Parathyroid adenoma (tissue), 2 donors: ENCODE measurements at regions not wholly inside any gene's neighbourhood (a gene's known extent, or its start where the extent isn't known, plus 50 kb on each side); places are given as distances from the start of the nearest gene placed in this dataset.

Experiments
- H2AFZ ChIP-seq: fragments of 300-600 bp; sonication (generic); one replicate; pipeline ENCODE4 v1.7.0; 2017; ENCODE audit warnings: antibody characterized with exemption, mild to moderate bottlenecking
- H3K27ac ChIP-seq: fragments of 300-600 bp; sonication (generic); one replicate; pipeline ENCODE4 v1.7.0; 2017
- H3K27me3 ChIP-seq: fragments of 300-600 bp; sonication (generic); one replicate; pipeline ENCODE4 v1.7.0; 2017; ENCODE audit warnings: low read length; ENCODE audit not compliant: control insufficient read depth, insufficient read depth
- H3K36me3 ChIP-seq: fragments of 300-600 bp; sonication (generic); one replicate; pipeline ENCODE4 v1.7.0; 2017; ENCODE audit warnings: low read length; ENCODE audit not compliant: control insufficient read depth, insufficient read depth
- H3K4me1 ChIP-seq: fragments of 300-600 bp; sonication (generic); one replicate; pipeline ENCODE4 v1.7.0; 2017; ENCODE audit warnings: control low read depth
- H3K4me2 ChIP-seq: fragments of 300-600 bp; sonication (generic); one replicate; pipeline ENCODE4 v1.7.0; 2017; ENCODE audit warnings: low read length
- H3K4me3 ChIP-seq: fragments of 300-600 bp; sonication (generic); one replicate; pipeline ENCODE4 v1.7.0; 2017; ENCODE audit warnings: low read depth, low read length
- H3K79me2 ChIP-seq: fragments of 300-600 bp; sonication (generic); one replicate; pipeline ENCODE4 v1.7.0; 2017; ENCODE audit warnings: control low read depth
- H3K9ac ChIP-seq: fragments of 300-600 bp; sonication (generic); one replicate; pipeline ENCODE4 v1.7.0; 2017; ENCODE audit warnings: mild to moderate bottlenecking
- H3K9me3 ChIP-seq: fragments of 300-600 bp; sonication (generic); one replicate; pipeline ENCODE4 v1.7.0; 2017; ENCODE audit warnings: low read length; ENCODE audit not compliant: control insufficient read depth
- TF ChIP-seq, protein P1 (sequence below): fragments of 300-600 bp; sonication (generic); IDR thresholded peaks from one replicate; pipeline ENCODE4 v1.7.0; 2017; ENCODE audit warnings: antibody characterized with exemption, mild to moderate bottlenecking
- donor health status: primary hyperparathyroidism.

DNA sequence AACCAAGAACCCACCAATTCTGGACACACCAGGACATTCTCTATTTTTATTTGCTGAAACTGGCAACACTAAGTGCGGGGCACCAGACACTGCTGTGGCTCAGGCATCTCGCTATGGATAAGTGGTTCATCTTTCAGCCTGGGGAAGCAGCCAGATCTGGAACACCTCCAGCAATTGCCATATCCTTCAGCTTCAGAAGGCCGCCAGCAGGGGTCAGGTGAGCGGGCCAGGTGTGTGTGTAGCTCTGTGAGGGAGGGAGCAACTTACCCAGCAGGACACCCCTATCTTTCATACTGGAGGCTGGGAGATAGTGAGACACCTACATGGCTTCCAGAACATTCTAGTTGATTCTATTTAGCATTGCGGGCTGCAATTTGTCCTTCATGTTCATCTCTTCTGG is 57.0 kb upstream of the GBA3 start:
- Histone ChIP-seq H3K4me2 (no peak overlapping the region), H3K27ac (no peak overlapping the region), H2AFZ (no peak overlapping the region), H3K9ac (no peak overlapping the region), H3K36me3 (no peaks in the 10 kb centered on the region), H3K4me3 (no peak overlapping the region), H3K79me2 (no peaks in the 10 kb centered on the region), H3K4me1 (no peaks in the 10 kb centered on the region), H3K27me3 (no peaks in the 10 kb centered on the region), H3K9me3 (no peaks in the 10 kb centered on the region)
- TF ChIP-seq, protein P1, sequence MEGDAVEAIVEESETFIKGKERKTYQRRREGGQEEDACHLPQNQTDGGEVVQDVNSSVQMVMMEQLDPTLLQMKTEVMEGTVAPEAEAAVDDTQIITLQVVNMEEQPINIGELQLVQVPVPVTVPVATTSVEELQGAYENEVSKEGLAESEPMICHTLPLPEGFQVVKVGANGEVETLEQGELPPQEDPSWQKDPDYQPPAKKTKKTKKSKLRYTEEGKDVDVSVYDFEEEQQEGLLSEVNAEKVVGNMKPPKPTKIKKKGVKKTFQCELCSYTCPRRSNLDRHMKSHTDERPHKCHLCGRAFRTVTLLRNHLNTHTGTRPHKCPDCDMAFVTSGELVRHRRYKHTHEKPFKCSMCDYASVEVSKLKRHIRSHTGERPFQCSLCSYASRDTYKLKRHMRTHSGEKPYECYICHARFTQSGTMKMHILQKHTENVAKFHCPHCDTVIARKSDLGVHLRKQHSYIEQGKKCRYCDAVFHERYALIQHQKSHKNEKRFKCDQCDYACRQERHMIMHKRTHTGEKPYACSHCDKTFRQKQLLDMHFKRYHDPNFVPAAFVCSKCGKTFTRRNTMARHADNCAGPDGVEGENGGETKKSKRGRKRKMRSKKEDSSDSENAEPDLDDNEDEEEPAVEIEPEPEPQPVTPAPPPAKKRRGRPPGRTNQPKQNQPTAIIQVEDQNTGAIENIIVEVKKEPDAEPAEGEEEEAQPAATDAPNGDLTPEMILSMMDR, result no peak

- no peak overlapping the region for H3K4me3 ChIP-seq
- no peak overlapping the region for H3K27ac ChIP-seq
- no peaks in the 10 kb centered on the region for H3K27me3 ChIP-seq
- no peak overlapping the region for H2AFZ ChIP-seq
- H3K4me1 ChIP-seq, result no peaks in the 10 kb centered on the region
- no peaks in the 10 kb centered on the region for H3K36me3 ChIP-seq
- H3K79me2 ChIP-seq, result no peaks in the 10 kb centered on the region
- TF ChIP-seq, protein P1, result no peak
- no peak overlapping the region for H3K9ac ChIP-seq
- no peak overlapping the region for H3K4me2 ChIP-seq
- no peaks in the 10 kb centered on the region for H3K9me3 ChIP-seq
Measured at GRCh38 chr4:22637306-22637705, 55.4 kb upstream of the GBA3 start.
